GM18502 (cell line): ENCODE measurements at regions not wholly inside any gene's neighbourhood (a gene's known extent, or its start where the extent isn't known, plus 50 kb on each side); places are given as distances from the start of the nearest gene placed in this dataset.

Experiments
- ATAC-seq: cut with Tn5 transposase; IDR thresholded peaks from one replicate; pipeline ENCODE4 v1.9.1; 2021; ENCODE audit warnings: mild to moderate bottlenecking; ENCODE audit not compliant: unreplicated experiment, poor library complexity

DNA sequence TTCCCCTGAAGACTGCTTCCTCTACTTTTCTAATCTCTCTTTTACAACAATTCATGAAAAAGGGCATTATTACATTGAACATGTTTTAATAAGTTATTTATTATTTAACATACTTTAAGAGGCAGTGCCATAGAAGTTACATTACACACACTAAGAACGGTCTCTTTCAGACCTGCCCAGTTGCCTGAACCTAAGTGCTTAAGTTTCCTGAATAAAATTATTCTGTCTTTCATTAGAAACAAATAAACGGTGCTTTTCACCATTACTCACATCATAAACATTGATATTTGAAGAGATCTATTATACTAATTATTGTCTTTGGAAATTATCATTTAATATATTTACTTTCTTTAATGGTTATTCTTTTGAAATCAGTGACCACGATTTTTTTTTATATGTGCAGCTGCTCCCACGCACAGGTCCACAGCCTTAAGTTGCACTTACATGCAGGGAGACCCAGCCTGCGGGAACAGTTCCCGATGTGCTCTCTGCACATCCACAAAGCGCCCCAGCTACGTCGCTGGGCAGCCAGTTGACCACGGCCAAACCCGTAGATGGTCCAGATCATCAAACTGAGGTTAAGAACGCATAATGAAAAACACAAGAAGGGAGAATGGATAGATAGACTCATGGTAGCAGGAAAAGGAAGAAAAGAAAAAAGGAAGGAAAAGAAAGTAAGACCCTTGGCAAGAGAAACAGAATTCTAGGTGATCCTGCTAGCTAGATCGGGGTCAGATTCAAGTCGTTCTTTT, 437.0 kb upstream of the MGMT start:
- ATAC-seq = no peak

DNA sequence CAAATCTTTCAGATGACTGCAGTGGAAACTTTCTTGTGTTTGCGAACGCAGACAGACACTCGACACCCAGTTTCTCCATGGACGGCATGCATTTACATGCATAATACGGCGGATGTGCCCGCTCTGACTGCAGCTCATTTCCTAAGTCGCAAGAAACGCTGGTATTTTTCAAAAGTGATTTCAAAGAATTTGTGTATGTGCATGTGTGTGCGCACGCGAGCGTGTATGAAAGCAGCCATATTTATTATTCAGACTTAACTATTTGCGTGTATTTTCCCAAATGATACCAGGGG, 436.5 kb upstream of the MGMT start:
- no peak for ATAC-seq

DNA sequence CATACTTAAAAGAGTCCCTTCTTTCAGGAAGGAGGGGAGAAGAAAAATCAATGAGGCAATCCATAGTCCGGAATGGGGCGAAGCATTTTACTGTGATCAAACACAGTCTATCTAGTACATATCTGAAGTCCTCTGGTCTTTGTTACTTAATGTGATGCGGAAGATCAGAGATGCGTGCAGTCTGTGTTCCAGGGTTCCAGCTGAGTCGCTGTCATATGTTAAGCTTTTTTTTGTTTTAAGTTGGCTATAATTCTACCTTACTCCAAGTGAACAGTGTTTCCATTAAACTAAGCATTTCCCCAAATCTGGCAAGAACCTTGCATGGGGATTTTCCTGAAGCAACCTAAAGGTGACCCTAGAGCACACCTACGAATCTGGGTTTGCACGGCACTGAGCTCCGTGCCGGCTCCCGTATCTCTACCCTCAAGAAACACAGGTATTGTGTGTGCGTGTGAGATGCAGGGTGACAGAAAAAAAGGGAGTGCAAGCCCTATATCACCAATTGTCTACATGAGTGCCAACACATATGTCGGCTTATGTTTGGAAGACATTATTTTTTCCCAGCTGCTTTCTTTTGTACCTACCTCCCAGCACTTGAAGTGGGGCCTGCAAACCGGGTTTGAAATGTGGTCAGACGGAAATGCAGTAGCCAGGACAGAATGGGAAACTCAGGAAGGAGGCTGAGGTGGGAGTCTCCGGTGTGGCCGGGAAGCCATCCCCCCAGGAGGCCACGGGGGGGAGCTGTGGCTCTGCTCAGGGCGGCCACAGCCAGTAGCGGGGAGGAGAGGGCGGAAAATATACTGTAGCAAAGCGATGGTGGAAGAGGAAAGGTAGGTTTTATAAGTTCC, 435.8 kb upstream of the MGMT start:
- peak; percentile 80 for ATAC-seq

DNA sequence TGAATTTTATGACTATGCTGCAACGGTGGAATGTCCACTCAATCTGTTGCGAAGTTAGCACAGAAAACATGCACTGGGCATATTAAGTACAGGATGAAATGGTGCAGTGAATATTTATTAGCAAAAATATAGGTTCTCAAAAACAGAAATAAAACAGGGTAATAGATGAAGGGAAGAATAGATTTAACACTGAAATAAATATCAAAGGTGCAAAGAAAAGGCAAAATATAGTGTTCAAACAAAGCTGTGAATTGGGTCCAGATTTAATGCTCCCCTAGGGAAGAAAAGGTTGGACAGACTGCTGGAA, 435.2 kb upstream of the MGMT start:
- no peak for ATAC-seq

DNA sequence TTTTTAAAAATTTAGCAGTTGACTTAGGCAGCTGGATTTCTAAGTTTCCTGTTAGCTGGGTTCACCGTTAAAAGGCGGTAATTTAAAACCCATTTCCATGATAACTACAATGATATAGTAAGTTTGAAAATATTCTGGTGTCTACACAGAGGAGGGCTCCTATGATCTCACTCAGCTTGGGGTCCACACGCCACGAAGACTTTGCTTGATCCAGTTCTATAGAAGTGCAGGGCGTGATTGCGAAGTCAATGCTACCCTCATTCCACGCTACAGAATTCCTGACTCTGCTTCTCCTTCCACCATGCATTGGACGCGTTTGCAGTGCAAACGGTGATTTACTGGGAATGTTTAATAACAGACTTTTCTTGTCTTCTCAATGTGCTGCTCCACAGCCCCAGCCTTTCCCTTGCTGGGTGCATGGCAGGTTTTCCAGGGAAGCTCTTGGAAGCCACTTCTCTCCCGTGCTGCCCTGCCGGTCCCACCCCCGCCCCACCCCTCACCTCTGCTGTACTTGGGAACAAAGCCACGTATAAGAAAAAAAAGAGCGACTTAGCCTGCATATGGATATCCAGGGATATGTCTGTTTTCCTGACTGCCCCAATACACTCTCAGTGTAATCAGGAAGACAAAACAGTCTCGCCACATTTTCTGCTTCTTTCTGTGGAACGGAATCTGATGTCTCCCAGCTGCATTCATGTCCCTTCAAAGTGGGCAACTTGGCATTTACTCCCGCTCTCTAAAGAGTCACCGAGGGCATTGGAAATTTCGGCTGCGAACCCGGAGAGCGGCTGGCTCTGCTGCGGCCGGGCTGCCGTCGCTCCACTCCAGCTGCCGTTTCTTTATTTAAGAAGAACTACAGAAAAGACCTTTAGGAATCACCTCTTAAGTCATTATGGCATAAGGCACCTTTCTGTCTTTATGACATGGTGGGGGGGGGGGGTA, 434.4 kb upstream of the MGMT start:
- no peak for ATAC-seq

DNA sequence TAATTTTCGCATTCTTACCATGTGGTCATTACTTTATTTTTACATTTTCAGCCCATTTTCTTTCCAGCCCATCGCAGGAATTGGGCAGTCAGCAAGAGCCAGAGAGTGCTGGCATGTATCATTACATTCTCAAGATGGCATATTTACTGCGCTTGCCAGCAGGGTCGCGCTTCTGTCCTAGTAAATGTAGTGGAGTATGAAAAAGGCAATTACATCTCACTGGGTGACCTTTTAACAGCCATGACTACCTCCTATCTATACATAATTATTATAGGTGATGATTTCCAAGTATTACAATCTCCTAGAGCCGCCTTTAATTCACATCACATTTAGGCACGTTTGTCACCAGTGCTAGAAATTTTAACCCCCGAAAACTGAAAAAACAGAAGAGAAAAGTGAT, 433.7 kb upstream of the MGMT start:
- no peak for ATAC-seq

DNA sequence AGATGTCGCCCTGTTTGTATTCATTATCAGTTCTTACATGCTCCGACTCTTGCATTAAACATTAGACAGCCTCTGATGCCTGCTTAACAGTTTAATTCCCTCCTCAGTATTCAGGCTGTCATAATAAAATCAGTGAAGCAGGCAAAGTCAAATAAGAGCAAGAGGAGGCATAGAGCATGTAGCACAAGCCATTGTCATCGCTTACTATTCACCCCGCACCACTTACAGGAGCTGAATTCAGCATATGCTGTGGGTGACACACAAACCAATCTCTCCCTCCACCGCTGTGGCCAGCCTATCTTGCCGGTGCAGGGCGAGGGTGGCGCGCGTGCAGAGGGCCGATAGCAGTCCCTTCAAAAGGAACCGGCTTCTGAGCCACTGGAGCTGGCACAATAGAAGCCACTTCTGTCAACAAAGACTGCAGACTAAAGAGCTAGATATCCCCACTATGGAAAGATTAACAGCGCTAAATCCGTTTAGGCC, 433.2 kb upstream of the MGMT start:
- ATAC-seq = no peak

DNA sequence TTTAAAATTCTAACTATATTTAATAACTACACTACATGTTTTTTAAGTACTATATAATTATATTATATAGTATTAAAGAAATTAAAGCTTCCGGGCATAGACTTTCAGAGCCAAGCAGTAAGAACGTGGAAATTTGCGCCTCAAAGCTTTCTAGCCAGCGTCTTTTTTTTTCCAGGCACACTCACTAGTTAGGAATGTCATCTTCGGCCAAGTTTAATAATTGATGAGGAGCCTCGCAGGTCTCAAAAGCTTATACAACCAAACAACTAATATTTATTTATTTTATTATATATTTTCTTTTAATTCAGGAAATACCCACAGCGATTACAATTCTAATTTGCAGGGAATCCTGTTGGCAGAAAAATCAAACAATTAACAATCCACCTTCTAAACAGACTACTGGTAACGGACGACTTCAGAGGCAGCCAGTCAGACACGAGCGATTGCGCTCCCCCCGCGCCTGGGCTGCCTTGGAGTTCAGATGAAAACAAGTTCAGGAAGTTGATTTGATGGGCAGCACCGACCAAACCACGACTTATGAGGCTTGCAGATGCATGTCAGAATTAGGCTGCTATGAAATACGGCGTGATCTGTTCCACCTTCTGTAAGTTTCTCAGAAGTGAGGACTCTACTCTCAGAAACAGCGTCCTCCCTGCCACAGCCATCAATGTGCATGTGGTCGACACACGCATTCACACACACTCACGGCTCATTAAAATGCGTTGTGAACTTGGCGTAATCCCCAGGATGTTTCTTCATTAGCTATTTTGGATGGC, 431.8 kb upstream of the MGMT start:
- no peak for ATAC-seq

DNA sequence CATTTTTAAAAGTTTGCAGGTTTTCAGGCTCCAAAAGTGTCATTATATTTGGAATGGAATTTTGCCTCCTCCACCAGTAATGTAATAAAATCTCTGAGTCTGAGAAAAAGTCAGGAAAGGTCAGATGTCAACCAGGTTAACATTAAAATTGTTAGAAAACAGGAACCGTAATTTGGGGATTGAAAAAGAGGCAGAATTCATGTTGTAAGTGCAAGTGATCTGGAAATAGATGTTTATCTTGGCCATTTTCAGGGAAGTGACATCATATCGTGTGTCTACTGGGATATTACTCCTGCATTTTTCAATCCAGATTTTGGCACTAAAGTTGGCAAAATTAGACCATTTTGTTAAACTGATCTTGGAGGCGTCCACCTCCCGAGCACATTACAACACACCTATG, 428.5 kb upstream of the MGMT start:
- ATAC-seq = no peak

DNA sequence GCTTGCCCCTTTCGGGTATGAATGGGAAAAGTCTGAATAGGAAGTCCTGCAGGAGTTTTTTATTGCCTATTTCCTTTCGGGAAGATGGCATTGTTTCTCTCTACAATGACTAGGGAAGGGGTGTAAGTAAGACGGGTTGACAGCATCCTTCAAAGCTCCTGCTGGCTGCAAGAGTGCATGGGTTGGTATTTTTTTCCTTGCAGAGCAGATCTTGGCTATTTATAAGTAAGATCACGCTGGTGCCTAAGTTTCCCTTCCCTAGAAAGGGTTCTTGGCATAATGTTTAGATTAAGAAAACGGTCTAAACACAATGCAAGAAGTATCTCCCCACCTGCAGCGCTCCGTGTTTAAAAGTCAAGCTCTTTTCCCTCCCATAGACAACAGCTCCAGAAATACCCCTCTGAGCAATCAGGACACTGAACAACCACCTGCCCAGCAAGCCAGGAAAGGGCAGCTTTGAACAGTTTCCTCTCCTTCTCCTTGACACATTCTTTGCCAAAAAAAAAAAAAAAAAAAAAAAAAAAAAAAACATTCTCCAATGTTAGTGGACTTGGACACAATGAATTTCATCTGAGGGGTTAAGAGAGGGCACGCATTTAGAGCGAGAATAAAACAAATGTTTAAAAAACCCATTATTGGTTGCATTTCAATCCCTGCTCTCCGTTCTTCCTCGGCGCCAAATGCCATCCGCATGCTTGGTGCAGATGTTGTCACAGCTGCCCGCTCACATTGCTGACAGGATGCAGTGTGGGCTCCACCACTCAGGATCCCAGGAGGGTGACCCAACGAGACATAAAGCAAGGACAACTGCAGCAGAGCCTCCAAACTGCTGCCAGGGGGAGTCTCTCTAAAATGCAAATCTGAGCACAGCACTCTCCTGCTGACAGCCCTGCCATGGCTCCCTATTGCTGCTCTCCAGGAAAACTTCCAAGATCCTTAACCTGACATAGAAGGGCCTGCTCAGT, 427.4 kb upstream of the MGMT start:
- no peak for ATAC-seq

DNA sequence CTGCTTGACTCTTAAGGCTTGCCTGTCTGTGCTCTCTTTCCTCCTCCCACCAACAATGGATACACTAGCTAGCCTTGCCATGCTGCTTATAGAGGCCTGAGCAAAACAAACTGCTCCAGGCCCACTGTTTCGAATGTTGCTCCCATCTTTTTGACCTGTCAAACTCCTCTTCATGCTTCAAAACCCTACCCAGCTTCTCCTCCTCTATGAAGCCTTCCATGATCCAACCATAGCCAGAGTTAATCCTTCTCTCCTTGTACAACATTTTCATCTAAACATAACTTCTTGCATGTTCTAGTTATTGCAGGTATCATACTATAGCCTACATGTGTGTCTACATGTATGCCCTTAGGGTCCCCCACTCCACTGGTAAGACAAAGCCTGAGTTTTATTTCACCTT, 426.7 kb upstream of the MGMT start:
- no peak for ATAC-seq

DNA sequence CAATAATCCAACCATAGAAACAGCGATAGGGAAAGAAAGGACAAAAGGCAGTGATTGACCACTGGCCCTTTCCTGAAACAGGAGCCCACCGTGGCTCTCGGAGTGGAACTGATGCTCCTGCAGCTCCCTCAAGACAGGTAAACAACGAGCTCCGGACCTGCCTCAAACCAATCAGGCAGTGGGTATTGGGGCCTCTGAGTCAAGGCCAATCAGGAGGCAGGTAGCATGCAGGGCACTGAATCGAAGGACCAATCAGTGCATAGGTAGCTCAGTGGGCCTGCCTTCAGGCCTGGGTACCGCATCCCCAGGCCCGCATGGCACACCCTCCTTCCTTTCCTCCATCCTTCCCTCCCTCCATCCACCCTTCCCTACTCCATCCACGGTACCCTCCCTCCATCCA, 425.1 kb upstream of the MGMT start:
- ATAC-seq = no peak

DNA sequence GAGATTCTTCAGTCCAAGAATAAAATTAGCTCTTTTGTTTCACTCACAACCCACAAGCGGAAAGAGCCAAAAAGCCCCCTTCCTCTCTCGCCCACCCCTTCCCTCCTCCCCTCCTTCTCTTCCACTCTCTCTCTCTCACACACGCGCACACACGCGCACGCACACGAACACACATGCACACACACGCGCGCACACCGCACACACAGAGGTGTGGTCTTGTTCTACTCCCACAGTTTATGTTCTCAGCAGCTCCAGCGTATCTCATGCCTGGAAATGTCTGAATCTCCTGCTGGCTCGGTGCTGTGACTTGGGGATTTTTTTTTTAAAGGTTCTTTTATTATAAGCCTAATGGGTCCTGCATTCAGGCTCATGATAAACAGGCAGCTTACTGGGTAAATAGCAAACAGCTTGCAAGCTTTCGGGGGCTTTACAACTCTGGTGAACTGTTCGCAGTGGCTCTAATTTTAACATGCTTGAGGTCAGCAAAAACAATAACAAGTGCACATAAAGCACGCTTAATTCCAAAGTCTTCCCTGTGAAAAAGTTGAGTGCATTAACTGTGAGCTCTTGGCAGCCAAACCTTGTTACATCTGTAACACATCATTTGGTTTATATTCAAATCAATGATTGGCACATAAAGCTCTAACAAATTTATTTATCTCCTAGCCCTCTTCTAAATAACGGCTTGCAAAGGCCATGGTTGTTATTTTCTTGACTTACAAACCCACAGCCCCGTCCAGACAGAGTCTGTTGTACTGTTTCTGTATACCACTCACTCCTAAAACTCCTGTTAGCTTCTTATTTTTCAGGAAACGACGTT, 424.1 kb upstream of the MGMT start:
- no peak for ATAC-seq

DNA sequence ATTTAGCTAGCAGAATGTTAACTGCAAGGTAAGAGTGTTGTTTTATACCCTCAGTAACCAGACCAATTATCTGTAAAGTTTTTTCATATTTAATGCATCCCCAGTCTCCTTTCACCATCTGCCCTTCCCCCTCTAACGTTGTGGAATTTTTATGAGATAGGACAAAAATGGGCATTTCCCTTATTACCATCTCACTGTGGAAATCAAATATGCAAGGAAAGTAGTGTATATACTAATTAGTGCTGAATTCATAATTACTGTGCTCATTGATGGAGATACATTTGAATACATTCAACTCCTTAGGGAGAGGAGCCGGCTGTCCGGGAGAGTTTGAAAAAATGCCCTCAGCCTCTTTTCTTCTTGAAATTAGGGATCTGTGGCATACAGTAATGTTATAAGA, 423.4 kb upstream of the MGMT start:
- no peak for ATAC-seq

DNA sequence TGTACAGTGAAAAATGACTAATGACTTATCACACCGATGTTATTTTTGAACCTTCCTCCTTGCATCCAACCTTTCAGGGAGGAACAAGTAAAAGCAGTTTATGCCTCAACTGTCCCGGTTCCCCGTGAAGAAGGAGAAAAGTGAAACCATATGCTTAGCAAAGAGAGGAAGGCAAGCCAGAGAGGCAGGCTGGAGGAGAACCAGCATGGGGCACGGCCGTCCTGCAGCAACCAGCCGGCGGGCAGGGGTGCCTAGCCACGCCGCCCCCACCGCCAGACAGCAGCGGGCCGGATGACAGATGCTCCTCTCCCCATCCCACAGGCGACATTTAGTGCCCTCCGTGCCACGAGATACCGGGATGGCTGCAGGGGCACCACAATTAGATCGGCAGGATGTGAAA, 421.4 kb upstream of the MGMT start:
- no peak for ATAC-seq

DNA sequence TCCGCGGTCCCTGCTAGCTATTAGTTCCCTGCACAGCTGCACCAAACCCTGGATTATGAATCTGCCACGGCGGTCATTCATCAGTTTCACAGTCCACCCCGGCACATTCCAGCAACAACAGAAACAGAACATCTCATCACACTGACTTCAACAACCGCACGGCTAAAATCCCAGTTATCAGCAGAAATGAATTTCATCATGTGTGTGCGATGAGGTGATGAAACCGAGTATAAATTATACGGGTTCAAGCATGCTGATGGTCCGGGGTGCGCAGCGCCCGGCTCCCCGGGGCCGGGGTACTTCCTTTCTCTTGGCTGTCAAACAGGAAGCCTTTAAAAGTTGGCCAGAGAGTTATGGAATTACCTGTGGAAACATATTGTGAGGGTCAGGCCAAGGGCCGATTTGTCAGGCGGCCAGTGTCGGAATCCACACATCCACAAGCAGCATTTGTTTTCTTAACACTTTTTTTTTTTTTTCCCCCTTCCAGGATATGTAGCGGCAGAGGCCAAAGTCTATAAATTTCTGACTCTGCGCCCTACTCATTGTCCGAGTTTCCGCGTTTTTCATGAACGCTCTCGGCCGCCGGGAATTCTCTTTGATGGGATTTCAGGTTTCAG, 420.9 kb upstream of the MGMT start:
- ATAC-seq = no peak

DNA sequence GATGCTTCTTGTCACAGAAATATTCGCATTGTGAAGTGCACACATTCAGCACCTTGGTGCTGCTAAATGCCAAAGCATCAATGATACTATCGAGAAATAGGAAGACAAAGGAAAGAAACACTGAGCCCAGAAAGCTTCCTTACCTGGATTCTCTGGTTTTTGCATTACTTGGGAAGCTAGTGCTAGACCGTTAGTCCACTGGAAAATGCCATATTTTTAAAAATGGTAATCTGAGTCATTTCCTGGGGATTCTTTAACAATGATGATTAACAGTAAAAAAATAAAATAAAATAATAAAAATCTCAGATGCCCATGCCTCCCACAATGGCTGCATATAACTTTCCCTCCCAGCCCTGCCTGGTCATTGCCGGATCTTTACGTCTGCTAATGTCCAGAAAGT, 420.1 kb upstream of the MGMT start:
- no peak for ATAC-seq

DNA sequence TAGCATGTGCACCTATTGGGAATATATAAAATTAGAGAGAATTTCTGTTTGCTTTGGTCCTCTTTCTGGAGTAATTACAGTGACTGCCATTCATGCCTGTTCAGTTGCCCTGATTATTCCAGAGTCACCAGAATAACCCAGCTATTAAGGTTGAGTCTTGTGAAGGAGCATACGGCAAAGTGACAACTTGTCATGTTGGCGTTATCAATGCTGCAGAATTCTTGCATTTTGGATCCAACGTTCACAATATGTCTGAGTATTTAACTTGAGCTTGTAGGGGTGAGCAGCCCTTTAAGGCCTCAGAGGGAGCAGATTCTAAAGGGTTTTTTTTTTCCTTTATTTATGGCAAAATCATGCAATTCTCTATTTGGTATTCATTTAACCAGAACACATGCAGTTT, 419.4 kb upstream of the MGMT start:
- ATAC-seq = no peak
